Colonic mucosa (tissue), 4 donors: ENCODE measurements at regions not wholly inside any gene's neighbourhood (a gene's known extent, or its start where the extent isn't known, plus 50 kb on each side); places are given as distances from the start of the nearest gene placed in this dataset.

Experiments
- DNase-seq: peaks from one replicate; pipeline ENCODE4 v3.0.0-alpha.2; 2020
- H3K27ac ChIP-seq: fragments of 200-600 bp; one replicate; pipeline ENCODE4 v1.8.0; 2021
- H3K27me3 ChIP-seq: fragments of 200-600 bp; one replicate; pipeline ENCODE4 v1.8.0; 2021
- H3K36me3 ChIP-seq: fragments of 200-600 bp; one replicate; pipeline ENCODE4 v1.8.0; 2021
- H3K4me1 ChIP-seq: fragments of 200-600 bp; one replicate; pipeline ENCODE4 v1.8.0; 2021; ENCODE audit warnings: mild to moderate bottlenecking
- H3K4me3 ChIP-seq: fragments of 200-600 bp; one replicate; pipeline ENCODE4 v1.8.0; 2021
- H3K9ac ChIP-seq, 2 donors: one replicate each; pipeline ENCODE4 v1.7.0; 2013; ENCODE audit warnings: control low read depth in 2 of 2, low read depth in 2 of 2, low read length in 2 of 2
- H3K9me3 ChIP-seq: fragments of 200-600 bp; one replicate; pipeline ENCODE4 v1.8.0; 2021
- intact Hi-C: fragments of 100-400 bp; cut with DNase I; formaldehyde crosslinking; loops from one replicate; pipeline ENCODE4 v1.14.1; 2022
- TF ChIP-seq, protein P1 (sequence below): fragments of 200-600 bp; IDR thresholded peaks from one replicate; pipeline ENCODE4 v1.8.0; 2022; ENCODE audit warnings: antibody characterized with exemption, mild to moderate bottlenecking
- donor health status: healthy.
- donor health status: DM: no; HTN: no; CAD: no.
- donor health status: DM: no; HTN: no; CAD: no.

DNA sequence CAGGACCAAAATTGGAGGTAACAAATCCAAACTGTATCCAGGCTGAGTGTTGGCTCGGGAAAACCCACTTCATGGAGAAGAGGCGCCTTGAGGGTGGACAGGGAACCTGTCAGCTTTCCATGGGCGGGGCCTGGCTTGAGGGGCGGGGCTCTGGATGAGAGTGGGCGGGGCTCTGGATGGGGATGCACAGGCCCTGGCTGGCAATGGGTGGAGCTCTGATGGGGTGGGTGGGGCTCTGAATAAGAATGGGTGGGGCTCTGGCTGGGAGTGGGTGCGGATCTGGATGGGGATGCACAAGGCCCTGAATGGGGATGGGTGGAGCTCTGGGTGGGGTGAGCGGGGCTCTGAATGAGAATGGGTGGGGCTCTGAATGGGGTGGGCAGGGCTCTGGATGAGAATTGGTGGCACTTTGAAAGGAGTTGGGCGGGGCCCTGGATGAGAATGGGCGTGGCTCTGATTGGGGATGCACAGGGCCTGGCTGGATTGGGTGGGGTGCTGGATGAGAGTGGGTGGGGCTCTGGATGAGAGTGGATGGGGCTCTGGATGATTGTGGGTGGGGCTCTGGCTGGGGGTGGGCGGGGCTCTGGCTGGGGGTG, 96.6 kb upstream of the NPTX2 start:
- Histone ChIP-seq H3K36me3 (no peaks in the 10 kb centered on the region), H3K27me3 (no peaks in the 10 kb centered on the region), H3K4me1 (no peaks in the 10 kb centered on the region), H3K4me3 (no peak overlapping the region), H3K9me3 (no peaks in the 10 kb centered on the region), H3K27ac (no peak overlapping the region), H3K9ac (no peak overlapping the region)
- intact Hi-C loops = no loop called here
- DNase-seq = peak; percentile 22
- TF ChIP-seq, protein P1, sequence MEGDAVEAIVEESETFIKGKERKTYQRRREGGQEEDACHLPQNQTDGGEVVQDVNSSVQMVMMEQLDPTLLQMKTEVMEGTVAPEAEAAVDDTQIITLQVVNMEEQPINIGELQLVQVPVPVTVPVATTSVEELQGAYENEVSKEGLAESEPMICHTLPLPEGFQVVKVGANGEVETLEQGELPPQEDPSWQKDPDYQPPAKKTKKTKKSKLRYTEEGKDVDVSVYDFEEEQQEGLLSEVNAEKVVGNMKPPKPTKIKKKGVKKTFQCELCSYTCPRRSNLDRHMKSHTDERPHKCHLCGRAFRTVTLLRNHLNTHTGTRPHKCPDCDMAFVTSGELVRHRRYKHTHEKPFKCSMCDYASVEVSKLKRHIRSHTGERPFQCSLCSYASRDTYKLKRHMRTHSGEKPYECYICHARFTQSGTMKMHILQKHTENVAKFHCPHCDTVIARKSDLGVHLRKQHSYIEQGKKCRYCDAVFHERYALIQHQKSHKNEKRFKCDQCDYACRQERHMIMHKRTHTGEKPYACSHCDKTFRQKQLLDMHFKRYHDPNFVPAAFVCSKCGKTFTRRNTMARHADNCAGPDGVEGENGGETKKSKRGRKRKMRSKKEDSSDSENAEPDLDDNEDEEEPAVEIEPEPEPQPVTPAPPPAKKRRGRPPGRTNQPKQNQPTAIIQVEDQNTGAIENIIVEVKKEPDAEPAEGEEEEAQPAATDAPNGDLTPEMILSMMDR = no peak

DNA sequence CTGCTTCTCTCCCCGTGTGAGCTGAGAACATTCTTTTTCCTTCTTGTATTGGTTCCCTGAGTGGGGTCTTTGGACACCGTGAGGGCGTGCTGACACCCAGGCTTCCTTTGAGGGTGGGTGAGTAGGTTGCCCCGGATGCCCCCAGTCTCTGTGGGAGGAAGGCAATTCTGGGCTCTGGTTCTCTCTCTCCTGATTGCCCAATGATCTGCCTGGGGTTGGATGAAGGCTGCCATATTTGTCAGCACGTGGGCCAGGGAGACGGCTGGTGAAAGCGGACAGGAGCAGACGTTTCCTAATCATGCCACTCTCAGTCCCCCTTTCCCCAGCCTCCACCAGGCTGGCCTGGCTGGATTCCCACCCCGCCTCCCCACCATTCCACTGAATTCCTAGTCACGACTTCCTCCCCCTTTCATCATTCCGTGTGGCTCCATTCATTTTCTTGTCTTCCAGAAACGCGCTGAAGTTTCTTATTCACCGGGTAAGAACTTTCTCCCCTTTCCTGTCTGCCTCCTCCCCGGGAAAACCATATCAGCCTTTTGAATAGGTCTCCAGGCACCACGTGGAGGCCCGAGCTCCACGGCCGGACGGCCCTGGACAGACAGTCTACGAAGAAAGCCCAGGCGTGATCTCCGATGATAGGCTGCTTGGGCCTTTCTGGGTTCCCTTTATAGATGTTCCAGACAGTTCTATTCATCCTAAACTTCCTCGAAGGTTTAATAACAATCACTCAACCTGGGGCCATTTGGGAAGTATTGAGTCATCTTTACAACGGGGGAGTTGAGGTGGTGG, 98.7 kb upstream of the NPTX2 start:
- H3K4me3 ChIP-seq = no peak overlapping the region
- no peak overlapping the region for H3K27ac ChIP-seq
- H3K9me3 ChIP-seq = no peaks in the 10 kb centered on the region
- no peak for DNase-seq
- no peaks in the 10 kb centered on the region for H3K4me1 ChIP-seq
- intact Hi-C loops = no loop called here
- H3K27me3 ChIP-seq = no peaks in the 10 kb centered on the region
- H3K9ac ChIP-seq = no peak overlapping the region
- TF ChIP-seq, protein P1 = no peak
- no peaks in the 10 kb centered on the region for H3K36me3 ChIP-seq

DNA sequence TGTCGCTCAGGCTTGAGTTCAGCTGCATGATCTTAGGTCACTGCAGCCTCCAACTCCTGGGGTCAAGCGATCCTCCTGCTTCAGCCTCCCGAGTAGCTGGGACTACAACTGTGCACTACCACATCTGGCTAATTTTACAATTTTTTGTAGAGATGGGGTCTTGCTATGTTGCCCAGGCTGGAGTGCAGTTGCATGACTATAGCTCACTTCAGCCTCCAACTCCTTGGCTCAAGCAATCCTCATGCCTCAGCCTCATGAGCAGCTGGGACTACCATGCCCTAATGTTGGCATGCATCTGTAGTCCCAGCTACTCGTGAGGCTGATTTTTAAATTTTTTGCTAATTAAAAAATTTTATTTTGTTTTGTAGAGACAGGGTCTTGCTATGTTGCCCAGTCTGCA, 101.9 kb upstream of the NPTX2 start:
- DNase-seq = no peak
- Histone ChIP-seq H3K27me3 (no peaks in the 10 kb centered on the region), H3K36me3 (no peaks in the 10 kb centered on the region), H3K9me3 (no peaks in the 10 kb centered on the region), H3K9ac (no peak overlapping the region), H3K4me3 (no peak overlapping the region), H3K4me1 (no peaks in the 10 kb centered on the region), H3K27ac (no peak overlapping the region)
- intact Hi-C loops = no loop called here
- TF ChIP-seq, protein P1 = no peak

DNA sequence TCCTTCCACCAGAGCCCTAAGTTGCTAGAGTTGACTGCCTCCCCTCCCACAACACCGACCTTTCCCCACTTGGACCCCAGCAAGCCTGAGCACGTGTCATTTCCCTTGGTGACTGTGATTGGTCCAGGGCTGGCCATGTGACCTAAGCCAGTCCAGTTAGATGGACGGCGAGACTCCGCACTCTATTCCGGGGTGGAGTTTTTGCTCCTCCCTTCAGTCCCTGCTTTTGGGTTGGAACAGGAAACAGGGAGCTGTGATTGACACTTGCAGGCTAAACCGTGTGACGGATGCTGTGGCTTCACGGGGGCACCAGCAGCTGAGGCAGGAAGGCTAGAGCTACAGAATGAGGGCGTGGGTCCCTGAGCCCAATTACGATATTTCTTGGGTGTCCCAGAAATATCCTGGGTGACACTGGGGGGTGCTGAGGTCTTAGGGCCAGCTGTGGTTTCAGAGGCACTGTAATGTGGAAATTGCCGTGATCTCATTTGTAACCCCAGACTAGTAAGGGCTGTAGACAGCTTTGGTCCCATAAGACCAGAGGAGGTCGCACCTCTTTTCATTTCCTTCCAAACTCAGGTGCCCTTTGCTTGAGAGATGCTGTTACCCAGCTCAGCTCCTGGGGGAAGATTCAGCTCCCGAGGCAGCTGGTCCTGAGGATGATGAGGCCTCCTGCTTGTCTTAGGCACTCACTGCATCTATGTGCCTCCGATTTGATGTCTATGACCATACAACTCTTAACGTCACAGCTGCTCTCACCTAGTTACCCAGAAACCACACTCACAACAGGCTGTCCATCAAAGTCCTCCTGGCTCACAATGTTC, 102.7 kb upstream of the NPTX2 start:
- no peaks in the 10 kb centered on the region for H3K9me3 ChIP-seq
- no peak overlapping the region for H3K9ac ChIP-seq
- intact Hi-C loops = no loop called here
- no peaks in the 10 kb centered on the region for H3K36me3 ChIP-seq
- H3K27ac ChIP-seq = no peak overlapping the region
- H3K27me3 ChIP-seq = no peaks in the 10 kb centered on the region
- DNase-seq = no peak
- TF ChIP-seq, protein P1 = no peak
- no peak overlapping the region for H3K4me3 ChIP-seq
- H3K4me1 ChIP-seq = no peaks in the 10 kb centered on the region

DNA sequence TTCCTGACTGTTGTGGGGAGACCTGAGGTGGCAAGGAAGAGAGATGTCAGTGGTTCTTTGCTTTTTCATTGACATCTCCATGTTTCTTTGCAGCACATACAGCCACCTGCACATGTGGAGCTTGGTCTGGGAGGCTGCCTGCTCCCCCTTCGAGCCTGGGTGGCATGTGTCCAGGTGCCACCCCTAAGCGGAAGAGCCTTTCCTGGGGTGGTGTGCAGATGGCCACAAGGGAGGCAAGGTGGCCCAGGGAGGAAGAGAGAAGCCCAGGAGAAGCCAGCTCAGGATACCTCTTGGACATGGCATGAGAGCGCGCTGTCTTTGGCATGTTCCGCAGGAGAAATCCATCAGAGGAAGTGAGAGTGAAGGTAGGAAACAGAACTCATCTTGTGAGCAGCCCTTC, 105.9 kb upstream of the NPTX2 start:
- no peaks in the 10 kb centered on the region for H3K36me3 ChIP-seq
- H3K27ac ChIP-seq = no peak overlapping the region
- no peak overlapping the region for H3K4me3 ChIP-seq
- H3K27me3 ChIP-seq = no peaks in the 10 kb centered on the region
- no peak overlapping the region for H3K9ac ChIP-seq
- TF ChIP-seq, protein P1 = no peak
- no peak for DNase-seq
- H3K4me1 ChIP-seq = no peaks in the 10 kb centered on the region
- intact Hi-C loops = no loop called here
- no peaks in the 10 kb centered on the region for H3K9me3 ChIP-seq
